K562 (cell line): ENCODE measurements at regions not wholly inside any gene's neighbourhood (a gene's known extent, or its start where the extent isn't known, plus 50 kb on each side); places are given as distances from the start of the nearest gene placed in this dataset.

ENCODE experiments used
- ATAC-seq: fragments of 200-7000 bp; cut with Tn5 transposase; 3 replicates; pipeline ENCODE4 v1.9.1; 2020; ENCODE audit warnings: moderate library complexity
- BruUV-seq: library from RNA; stranded (reverse); fragments of 400-500 nt; replicated peaks from 2 replicates; lab custom pipeline; 2021; lab: Mats Ljungman, UMichigan
- CTCF ChIA-PET: fragments of 300-600 bp; formaldehyde crosslinking; extraction: SDS; loops from one replicate; lab custom pipeline; 2021; ENCODE audit warnings: low intra/inter-chr PET ratio; lab: Yijun Ruan, JAX
- POLR2A ChIA-PET: fragments of 300-600, 350-650 bp; sonication (Branson Sonifier 250); formaldehyde crosslinking; extraction: SDS; loops from one replicate; lab custom pipeline; 2021; ENCODE audit warnings: antibody characterized with exemption, inconsistent platforms; lab: Yijun Ruan, JAX
- DNase-seq, 4 experiments: peaks; one replicate each; pipeline versions ENCODE4 v3.0.0 to v3.0.0-alpha.2; 2011 to 2018; ENCODE audit warnings: low spot score in 3 of 4, mixed read lengths in 3 of 4; ENCODE audit errors: extremely low read depth in 1 of 4
- FAIRE-seq: peaks from 2 replicates; lab custom pipeline; 2011; peaks lifted over from hg19 to GRCh38; lab: Jason Lieb, UNC
- H2AFZ ChIP-seq: 2 replicates; pipeline ENCODE4 v1.6.0; 2011; ENCODE audit warnings: low read depth, low read length, control low read depth, inconsistent platforms
- H3K27ac ChIP-seq: fragments of 200-600 bp; 3 replicates; pipeline ENCODE4 v1.8.0; 2011; ENCODE audit warnings: low read depth, mild to moderate bottlenecking, control low read depth, inconsistent platforms, low read length, moderate library complexity, mixed read lengths; ENCODE audit errors: extremely low read depth
- H3K27me3 ChIP-seq, 2 experiments: fragments of 300-600 bp in 1 of 2; 2 replicates in 1 of 2; 3 replicates in 1 of 2; pipeline versions ENCODE4 v1.6.0 to v1.8.0; 2011; ENCODE audit warnings: inconsistent platforms in 2 of 2, low read length in 2 of 2, mild to moderate bottlenecking in 1 of 2, mixed read lengths in 1 of 2, moderate library complexity in 1 of 2; ENCODE audit not compliant: control insufficient read depth in 2 of 2, insufficient read depth in 2 of 2
- H3K36me3 ChIP-seq: fragments of 300-600 bp; 3 replicates; pipeline ENCODE4 v1.8.0; 2011; ENCODE audit warnings: mild to moderate bottlenecking, low read length, inconsistent platforms; ENCODE audit not compliant: control insufficient read depth, insufficient read depth
- H3K4me1 ChIP-seq, 2 experiments: fragments of 200-600 bp in 1 of 2; replicated peaks in 1 of 2; 2 replicates in 1 of 2; 3 replicates in 1 of 2; pipeline versions ENCODE4 v1.5.1 to v1.8.0; 2011; ENCODE audit warnings: inconsistent platforms in 2 of 2, low read length in 2 of 2, mild to moderate bottlenecking in 1 of 2, mixed read lengths in 1 of 2, moderate library complexity in 1 of 2; ENCODE audit not compliant: control insufficient read depth in 2 of 2, insufficient read depth in 2 of 2
- H3K4me2 ChIP-seq: 2 replicates; pipeline ENCODE4 v1.6.1; 2011; ENCODE audit warnings: low read length, control low read depth, inconsistent platforms, mixed read lengths; ENCODE audit not compliant: insufficient read depth
- H3K4me3 ChIP-seq: fragments of 200-600 bp; sonication (generic), shearing (Covaris generic); 2 replicates; pipeline ENCODE4 v1.5.1; 2016; ENCODE audit warnings: control low read depth, inconsistent platforms
- H3K79me2 ChIP-seq: fragments of 200-600 bp; 3 replicates; pipeline ENCODE4 v1.8.0; 2011; ENCODE audit warnings: low read length, inconsistent platforms; ENCODE audit not compliant: control insufficient read depth, insufficient read depth
- H3K9ac ChIP-seq, 2 experiments: 2 replicates each; pipeline versions ENCODE4 v1.6.0 to v1.6.1; 2011; ENCODE audit warnings: low read depth in 2 of 2, low read length in 2 of 2, control low read depth in 1 of 2, inconsistent platforms in 1 of 2, mild to moderate bottlenecking in 1 of 2, mixed read lengths in 1 of 2; ENCODE audit not compliant: insufficient read depth in 1 of 2
- H3K9me1 ChIP-seq: one replicate; pipeline ENCODE4 v1.6.0; 2011; ENCODE audit warnings: inconsistent platforms, mild to moderate bottlenecking, low read length, moderate library complexity; ENCODE audit not compliant: control insufficient read depth, insufficient read depth
- H3K9me3 ChIP-seq: replicated peaks from 2 replicates; pipeline ENCODE4 v1.5.1; 2011; ENCODE audit warnings: low read depth, low read length, inconsistent platforms; ENCODE audit not compliant: control insufficient read depth, insufficient read depth
- H4K20me1 ChIP-seq: replicated peaks from 2 replicates; pipeline ENCODE4 v1.6.1; 2011; ENCODE audit warnings: low read length, inconsistent platforms, mixed read lengths; ENCODE audit not compliant: control insufficient read depth, insufficient read depth
- ARID1B ChIP-seq: fragments of 450-650 bp; IDR thresholded peaks from 2 replicates; pipeline ENCODE4 v1.6.1; 2016; ENCODE audit warnings: antibody characterized with exemption, mild to moderate bottlenecking, inconsistent platforms
- CBX1 ChIP-seq: sonication (generic); IDR thresholded peaks from 2 replicates; pipeline ENCODE4 v1.6.1; 2016; ENCODE audit warnings: antibody characterized with exemption, low read depth, mild to moderate bottlenecking
- CHD2 ChIP-seq: IDR thresholded peaks from 2 replicates; pipeline ENCODE4 v1.6.1; 2011; ENCODE audit warnings: low read depth, low read length
- COPS2 ChIP-seq: fragments of 450-650 bp; conservative IDR thresholded peaks from 2 replicates; pipeline ENCODE4 v1.6.1; 2016; ENCODE audit warnings: mild to moderate bottlenecking, moderate library complexity
- EHMT2 ChIP-seq: fragments of 450-650 bp; IDR thresholded peaks from 2 replicates; pipeline ENCODE4 v1.6.1; 2018; ENCODE audit warnings: antibody characterized with exemption
- ELK1 ChIP-seq: sonication (generic); formaldehyde crosslinking; IDR thresholded peaks from 2 replicates; pipeline ENCODE4 v1.8.1; 2022; ENCODE audit warnings: missing genetic modification reagents
- GABPB2 ChIP-seq: fragments of 250-450 bp; sonication (Bioruptor Pico); conservative IDR thresholded peaks from 2 replicates; pipeline ENCODE4 v1.5.1; 2021; ENCODE audit warnings: mild to moderate bottlenecking
- IFI16 ChIP-seq: fragments of 250-450 bp; sonication (Bioruptor Pico); IDR thresholded peaks from 2 replicates; pipeline ENCODE4 v2.1.2; 2022; ENCODE audit warnings: mild to moderate bottlenecking, inconsistent platforms
- KDM1A ChIP-seq, 2 experiments: fragments of 450-650 bp; IDR thresholded peaks; 2 replicates each; pipeline ENCODE4 v1.6.1; 2016; ENCODE audit warnings: mild to moderate bottlenecking in 2 of 2
- KLF10 ChIP-seq: fragments of 250-450 bp; sonication (Bioruptor Pico); IDR thresholded peaks from 2 replicates; pipeline ENCODE4 v1.6.1; 2021; ENCODE audit warnings: matching md5 sums
- MTF1 ChIP-seq: fragments of 250-450 bp; sonication (Bioruptor Pico); IDR thresholded peaks from 2 replicates; pipeline ENCODE4 v1.9.0; 2021; ENCODE audit warnings: moderate library complexity, mild to moderate bottlenecking, inconsistent platforms, borderline replicate concordance
- POLR2AphosphoS2 ChIP-seq: IDR thresholded peaks from 2 replicates; pipeline ENCODE4 v1.6.1; 2012; ENCODE audit warnings: low read length, improper control_type of control experiment
- TAF1 ChIP-seq: IDR thresholded peaks from 2 replicates; pipeline ENCODE4 v1.6.1; 2011; ENCODE audit warnings: mild to moderate bottlenecking, low read length, moderate library complexity; ENCODE audit not compliant: insufficient read depth, control insufficient read depth, severe bottlenecking; ENCODE audit errors: extremely low read depth
- ZBTB5 ChIP-seq: fragments of 450-650 bp; IDR thresholded peaks from 2 replicates; pipeline ENCODE4 v1.6.1; 2017; ENCODE audit warnings: antibody characterized with exemption
- ZNF175 ChIP-seq: fragments of 200-800 bp; sonication (Bioruptor generic); IDR thresholded peaks from 2 replicates; pipeline ENCODE4 v1.6.1; 2016; ENCODE audit warnings: low read depth, mild to moderate bottlenecking, missing genetic modification characterization, missing compliant biosample characterization
- WGBS: fragments of 100-300 bp; shearing (Covaris generic); methylation state at CpG from one replicate; pipeline ENCODE4 v1.1.6; 2016; ENCODE audit warnings: low coverage, mixed read lengths; ENCODE audit not compliant: insufficient coverage; ENCODE audit errors: missing lambda C conversion rate; 5-methylcytosine and 5-hydroxymethylcytosine counted together
- in situ Hi-C: fragments of 300-500 bp; cut with MboI; formaldehyde crosslinking; loops from 4 replicates; pipeline ENCODE4 v1.15.0; 2018; ENCODE audit warnings: inconsistent platforms, mixed read lengths
- intact Hi-C: fragments of 100-400 bp; cut with micrococcal nuclease; formaldehyde crosslinking; loops from 2 replicates; pipeline ENCODE4 v1.14.2; 2022
- TF ChIP-seq, protein P1 (sequence below): sonication (generic); formaldehyde crosslinking; IDR thresholded peaks from 2 replicates; pipeline ENCODE4 v1.8.0; 2023; ENCODE audit warnings: mild to moderate bottlenecking, missing genetic modification reagents
- TF ChIP-seq, protein P2 (sequence below): fragments of 450-650 bp; IDR thresholded peaks from 2 replicates; pipeline ENCODE4 v1.6.1; 2016; ENCODE audit warnings: antibody characterized with exemption

DNA sequence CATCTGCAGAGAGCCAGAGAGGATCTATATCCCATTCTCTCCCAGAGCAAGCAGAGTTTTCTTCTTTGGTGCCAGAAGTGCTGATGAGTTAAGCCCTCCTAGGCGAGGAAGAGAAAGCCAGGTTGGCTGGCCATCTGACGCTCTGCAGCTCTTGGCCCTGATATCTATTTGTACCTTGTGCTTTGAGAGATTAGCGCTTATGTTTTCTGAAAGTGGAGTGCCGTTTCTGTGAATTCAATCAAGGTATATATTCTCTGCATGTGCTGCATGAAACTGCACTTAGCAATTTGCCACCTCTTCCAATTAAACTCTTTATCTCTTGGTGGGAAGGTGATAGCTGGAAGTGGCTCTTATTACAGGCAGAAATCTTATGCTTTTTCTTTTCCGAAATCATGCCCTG lies 177.5 kb downstream of the LPIN1 start:
- peak; percentile 66 for ATAC-seq
- H3K4me1 ChIP-seq = peaks cover 3 to 24% of the 10 kb centered on the region in 2 experiments
- CTCF ChIA-PET = no interaction called here
- POLR2A ChIA-PET = interaction anchor here (0.6 to 2.4 kb wide), 2 partner anchors 17 to 82 kb away, joined by 3 to 12 read pairs; no protein-coding TSS in a partner anchor
- FAIRE-seq = peak; percentile 75
- H3K4me2 ChIP-seq = no peak overlapping the region
- H3K27me3 ChIP-seq = 0 out of 5 replicates have a peak, but pooled peaks cover 0 to 3% of the 10 kb centered on the region in 2 experiments
- 6% methylated on average over 5 of the region's 5 CpGs for WGBS
- DNase-seq = peak in 2 of 4 experiments; percentile 39 to 55
- intact Hi-C loops (no loop called here), in situ Hi-C loops (no loop called here)
- H3K9ac ChIP-seq = no peak overlapping the region
- no TSS peak for BruUV-seq
- H4K20me1 ChIP-seq = no peaks in the 10 kb centered on the region
- H2AFZ ChIP-seq = no peak overlapping the region
- no peak overlapping the region for H3K27ac ChIP-seq
- H3K4me3 ChIP-seq = no peak overlapping the region
- no peaks in the 10 kb centered on the region for H3K36me3 ChIP-seq
- no peaks in the 10 kb centered on the region for H3K9me3 ChIP-seq
- no peaks in the 10 kb centered on the region for H3K9me1 ChIP-seq
- no peaks in the 10 kb centered on the region for H3K79me2 ChIP-seq
- TF ChIP-seq ELK1 (CRISPR knock-in tag) (no peak), KDM1A (IDR thresholded peaks at IDR 0.05) (peak; percentile 84 to 88), ARID1B (peak; percentile 57), IFI16 (no peak), TAF1 (no peak), KLF10 (CRISPR knock-in tag) (no peak), EHMT2 (no peak), ZBTB5 (no peak), ZNF175 (CRISPR knock-in tag) (no peak), GABPB2 (CRISPR knock-in tag) (no peak), POLR2AphosphoS2 (no peak), CBX1 (no peak), MTF1 (CRISPR knock-in tag) (no peak), CHD2 (no peak), COPS2 (no peak)
- TF ChIP-seq, protein P1, sequence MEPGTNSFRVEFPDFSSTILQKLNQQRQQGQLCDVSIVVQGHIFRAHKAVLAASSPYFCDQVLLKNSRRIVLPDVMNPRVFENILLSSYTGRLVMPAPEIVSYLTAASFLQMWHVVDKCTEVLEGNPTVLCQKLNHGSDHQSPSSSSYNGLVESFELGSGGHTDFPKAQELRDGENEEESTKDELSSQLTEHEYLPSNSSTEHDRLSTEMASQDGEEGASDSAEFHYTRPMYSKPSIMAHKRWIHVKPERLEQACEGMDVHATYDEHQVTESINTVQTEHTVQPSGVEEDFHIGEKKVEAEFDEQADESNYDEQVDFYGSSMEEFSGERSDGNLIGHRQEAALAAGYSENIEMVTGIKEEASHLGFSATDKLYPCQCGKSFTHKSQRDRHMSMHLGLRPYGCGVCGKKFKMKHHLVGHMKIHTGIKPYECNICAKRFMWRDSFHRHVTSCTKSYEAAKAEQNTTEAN = no peak
- TF ChIP-seq, protein P2, sequence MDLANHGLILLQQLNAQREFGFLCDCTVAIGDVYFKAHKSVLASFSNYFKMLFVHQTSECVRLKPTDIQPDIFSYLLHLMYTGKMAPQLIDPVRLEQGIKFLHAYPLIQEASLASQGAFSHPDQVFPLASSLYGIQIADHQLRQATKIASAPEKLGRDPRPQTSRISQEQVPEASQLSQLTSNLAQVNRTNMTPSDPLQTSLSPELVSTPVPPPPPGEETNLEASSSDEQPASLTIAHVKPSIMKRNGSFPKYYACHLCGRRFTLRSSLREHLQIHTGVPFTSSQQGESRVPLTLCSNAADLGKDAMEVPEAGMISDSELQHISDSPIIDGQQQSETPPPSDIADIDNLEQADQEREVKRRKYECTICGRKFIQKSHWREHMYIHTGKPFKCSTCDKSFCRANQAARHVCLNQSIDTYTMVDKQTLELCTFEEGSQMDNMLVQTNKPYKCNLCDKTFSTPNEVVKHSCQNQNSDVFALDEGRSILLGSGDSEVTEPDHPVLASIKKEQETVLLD = no peak
